HG02870 (cell line): ENCODE measurements at regions not wholly inside any gene's neighbourhood (a gene's known extent, or its start where the extent isn't known, plus 50 kb on each side); places are given as distances from the start of the nearest gene placed in this dataset.

Experiments
- ATAC-seq: cut with Tn5 transposase; IDR thresholded peaks from one replicate; pipeline ENCODE4 v1.9.1; 2021; ENCODE audit warnings: mild to moderate bottlenecking, moderate library complexity; ENCODE audit not compliant: unreplicated experiment

- ATAC-seq = no peak
These were observed 486.1 kb upstream of the UBE2E3 start for GRCh38 chr2:180494286-180494685.

- no peak for ATAC-seq
These were observed 475.6 kb upstream of the CWC22 start for GRCh38 chr2:180482696-180483095.

- no peak for ATAC-seq
These were observed 474.9 kb upstream of the CWC22 start for GRCh38 chr2:180481998-180482397.

GRCh38 chr2:180478883-180479282 lies 471.8 kb upstream of the CWC22 start:
- ATAC-seq = no peak

- no peak for ATAC-seq
These were observed 467.6 kb upstream of the CWC22 start for GRCh38 chr2:180474716-180475115.

GRCh38 chr2:180473456-180473855 lies 466.4 kb upstream of the CWC22 start:
- ATAC-seq = no peak

GRCh38 chr2:180472133-180472532 lies 465.0 kb upstream of the CWC22 start:
- no peak for ATAC-seq

- ATAC-seq = no peak
These were observed 456.5 kb upstream of the CWC22 start for GRCh38 chr2:180463608-180464007.

- no peak for ATAC-seq
These were observed 454.7 kb upstream of the CWC22 start for GRCh38 chr2:180461761-180462160.

GRCh38 chr2:180456801-180457200 lies 449.7 kb upstream of the CWC22 start:
- ATAC-seq = no peak

GRCh38 chr2:180450841-180451240 lies 443.7 kb upstream of the CWC22 start:
- no peak for ATAC-seq

GRCh38 chr2:180449171-180449915 lies 442.2 kb upstream of the CWC22 start:
- no peak for ATAC-seq

- no peak for ATAC-seq
These were observed 439.4 kb upstream of the CWC22 start for GRCh38 chr2:180446492-180446891.

- no peak for ATAC-seq
These were observed 436.8 kb upstream of the CWC22 start for GRCh38 chr2:180443888-180444287.

GRCh38 chr2:180442860-180443644 lies 436.0 kb upstream of the CWC22 start:
- no peak for ATAC-seq

GRCh38 chr2:180419212-180419611 lies 412.1 kb upstream of the CWC22 start:
- no peak for ATAC-seq

GRCh38 chr2:180416627-180417026 lies 409.5 kb upstream of the CWC22 start:
- ATAC-seq = no peak

GRCh38 chr2:180413336-180413735 lies 406.2 kb upstream of the CWC22 start:
- ATAC-seq = no peak

GRCh38 chr2:180412219-180412618 lies 405.1 kb upstream of the CWC22 start:
- ATAC-seq = no peak

GRCh38 chr2:180411661-180412060 lies 404.6 kb upstream of the CWC22 start:
- ATAC-seq = no peak

GRCh38 chr2:180406687-180407086 lies 399.6 kb upstream of the CWC22 start:
- no peak for ATAC-seq

- ATAC-seq = no peak
These were observed 398.4 kb upstream of the CWC22 start for GRCh38 chr2:180405520-180405919.
